ENCODE measurements at regions not wholly inside any gene's neighbourhood (a gene's known extent, or its start where the extent isn't known, plus 50 kb on each side); places are given as distances from the start of the nearest gene placed in this dataset.

- 82 to 88% (median 86%) methylated on average over 2 of the region's 2 CpGs for WGBS, 3 donors
- H3K27me3 ChIP-seq (ENCODE audit: insufficient read depth in 3 of 3, low read length in 2 of 3): no peaks in the 10 kb centered on the region
Measured at GRCh38 chr2:217192366-217192765, 332.5 kb upstream of the TNP1 start.

DNA sequence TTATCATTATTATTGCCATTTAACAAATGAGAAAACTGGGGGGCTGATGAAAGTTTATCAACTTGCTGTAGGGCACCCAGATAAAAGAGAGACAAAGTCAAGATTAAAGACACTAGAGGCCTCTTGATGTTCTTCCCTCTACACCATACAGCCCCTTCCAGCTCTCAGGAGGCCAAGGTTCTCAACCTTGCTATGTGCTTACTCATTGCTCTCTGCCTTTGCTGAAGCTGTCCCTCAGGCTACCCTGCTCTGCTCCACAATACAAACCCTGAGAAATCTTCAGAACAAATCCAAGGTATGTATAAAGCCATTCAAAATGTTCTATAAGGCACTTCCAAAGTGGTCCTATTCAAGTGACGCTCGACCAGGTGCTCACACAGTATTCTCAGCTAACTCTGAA, 329.9 kb upstream of the TNP1 start:
- no peak for DNase-seq
- 96 to 100% (median 98%) methylated on average over 2 of the region's 2 CpGs for WGBS, 3 donors
- no peaks in the 10 kb centered on the region for H3K9me3 ChIP-seq
- ATAC-seq: no peak
- TF ChIP-seq CTCF (IDR thresholded peaks at IDR 0.05): no peak
- H3K27me3 ChIP-seq (ENCODE audit: insufficient read depth in 3 of 3, low read length in 2 of 3): no peaks in the 10 kb centered on the region
- no peaks in the 10 kb centered on the region for H3K36me3 ChIP-seq (ENCODE audit: insufficient read depth in 1 of 2, low read depth in 1 of 2)
- no peaks in the 10 kb centered on the region for H3K4me1 ChIP-seq
- no peak overlapping the region for H3K27ac ChIP-seq
- intact Hi-C loops (cut with DNase I): no loop called here
- H3K4me3 ChIP-seq: no peak overlapping the region

More at GRCh38 chr2:217192366-217192765, 332.5 kb upstream of the TNP1 start:
- DNase-seq: no peak
- ATAC-seq: no peak
- Histone ChIP-seq H3K9me3 (peaks cover 8% of the 10 kb centered on the region), H3K27ac (no peak overlapping the region), H3K4me1 (no peaks in the 10 kb centered on the region), H3K4me3 (no peak overlapping the region), H3K36me3 (ENCODE audit: insufficient read depth in 1 of 2, low read depth in 1 of 2) (no peaks in the 10 kb centered on the region)
- no peak for TF ChIP-seq CTCF (IDR thresholded peaks at IDR 0.05)
- intact Hi-C loops (cut with DNase I): no loop called here

- Histone ChIP-seq H3K27ac (no peak overlapping the region), H3K4me3 (no peak overlapping the region), H3K4me1 (no peaks in the 10 kb centered on the region), H3K27me3 (ENCODE audit: insufficient read depth in 3 of 3, low read length in 2 of 3) (no peaks in the 10 kb centered on the region), H3K9me3 (no peaks in the 10 kb centered on the region), H3K36me3 (ENCODE audit: insufficient read depth in 1 of 2, low read depth in 1 of 2) (no peaks in the 10 kb centered on the region)
- intact Hi-C loops (cut with DNase I): no loop called here
- 85 to 93% (median 91%) methylated on average over 6 of the region's 6 CpGs for WGBS, 3 donors
- DNase-seq: no peak
- ATAC-seq: no peak
- TF ChIP-seq CTCF (IDR thresholded peaks at IDR 0.05): no peak
Measured at GRCh38 chr2:217189131-217189530, 329.3 kb upstream of the TNP1 start.

DNA sequence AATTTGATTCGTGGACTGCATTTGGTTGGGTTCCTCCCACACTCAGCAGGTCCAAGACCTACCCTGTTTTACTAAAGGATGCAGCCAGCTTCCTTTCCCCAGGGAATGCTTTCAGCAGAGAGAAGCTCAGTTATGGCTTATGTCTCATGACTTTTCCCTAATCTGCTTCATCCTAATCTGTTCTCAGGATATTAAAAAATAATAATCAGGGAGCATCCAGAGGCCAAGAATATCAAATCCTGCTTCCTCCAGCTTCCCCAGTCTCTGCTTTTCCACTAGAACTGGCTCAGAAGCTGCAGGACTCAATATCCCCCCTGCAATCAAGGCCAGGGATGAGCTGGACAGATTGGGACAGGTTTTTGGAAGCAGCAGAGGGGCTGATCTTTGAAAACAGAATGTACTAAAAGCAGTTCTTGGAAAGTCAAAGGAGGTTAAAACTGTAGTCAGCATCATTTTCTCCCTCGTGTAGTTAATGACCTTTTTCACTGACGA, 326.9 kb upstream of the TNP1 start:
- no peaks in the 10 kb centered on the region for H3K27me3 ChIP-seq (ENCODE audit: insufficient read depth in 3 of 3, low read length in 2 of 3)
- peak in 3 of 4 donors; percentile 64 to 69 (median 69) for ATAC-seq
- peaks cover 11% of the 10 kb centered on the region for H3K4me1 ChIP-seq
- TF ChIP-seq CTCF (IDR thresholded peaks at IDR 0.05): no peak
- H3K36me3 ChIP-seq (ENCODE audit: insufficient read depth in 1 of 2, low read depth in 1 of 2): no peaks in the 10 kb centered on the region
- H3K9me3 ChIP-seq: no peaks in the 10 kb centered on the region
- H3K4me3 ChIP-seq: no peak overlapping the region
- DNase-seq: peak; percentile 50 to 51
- 33 to 51% (median 44%) methylated on average over 3 of the region's 3 CpGs for WGBS, 3 donors
- H3K27ac ChIP-seq: no peak overlapping the region
- intact Hi-C loops (cut with DNase I): no loop called here

- no peak overlapping the region for H3K4me3 ChIP-seq
- H3K36me3 ChIP-seq (ENCODE audit: insufficient read depth in 1 of 2, low read depth in 1 of 2): no peaks in the 10 kb centered on the region
- DNase-seq (peak; percentile 49 to 70), ATAC-seq (peak in 3 of 4 donors; percentile 59 to 81 (median 60))
- WGBS, 3 donors: 62 to 79% (median 73%) methylated on average over 6 of the region's 6 CpGs
- H3K9me3 ChIP-seq: no peaks in the 10 kb centered on the region
- H3K27ac ChIP-seq: no peak overlapping the region
- no peaks in the 10 kb centered on the region for H3K27me3 ChIP-seq (ENCODE audit: insufficient read depth in 3 of 3, low read length in 2 of 3)
- peaks cover 11% of the 10 kb centered on the region for H3K4me1 ChIP-seq
- no peak for TF ChIP-seq CTCF (IDR thresholded peaks at IDR 0.05)
- intact Hi-C loops (cut with DNase I): no loop called here
Measured at GRCh38 chr2:217186152-217186551, 326.3 kb upstream of the TNP1 start.

Data from psoas muscle (tissue), 7 donors.